IMR-90 (cell line): ENCODE measurements at regions not wholly inside any gene's neighbourhood (a gene's known extent, or its start where the extent isn't known, plus 50 kb on each side); places are given as distances from the start of the nearest gene placed in this dataset.
"Not testable (repeated sequence)": the region's sequence is repeated elsewhere in the genome, so short reads cannot be mapped to it uniquely, and the experiment has no call there.

ENCODE experiments used
- ATAC-seq: fragments of 200-7000 bp; cut with Tn5 transposase; 2 replicates; pipeline ENCODE4 v1.9.1; 2020; ENCODE audit warnings: low read depth, mild to moderate bottlenecking, moderate library complexity
- BruUV-seq: library from RNA; stranded (reverse); fragments of 400-500 nt; replicated peaks from 2 replicates; lab custom pipeline; 2021; lab: Mats Ljungman, UMichigan
- CTCF ChIA-PET: fragments of 300-600 bp; formaldehyde crosslinking; extraction: SDS; loops from one replicate; lab custom pipeline; 2021; ENCODE audit warnings: antibody characterized with exemption; lab: Yijun Ruan, JAX
- POLR2A ChIA-PET: fragments of 300-600 bp; sonication (Branson Sonifier 250); formaldehyde crosslinking; loops from one replicate; lab custom pipeline; 2022; ENCODE audit warnings: antibody characterized with exemption; ENCODE audit not compliant: unreplicated experiment; lab: Charles Lee
- DNase-seq: peaks from one replicate; pipeline ENCODE4 v3.0.0; 2013
- H2AFZ ChIP-seq: replicated peaks from 2 replicates; pipeline ENCODE3; 2013; ENCODE audit warnings: low read length, mild to moderate bottlenecking; ENCODE audit not compliant: poor library complexity
- H2AK5ac ChIP-seq: 2 replicates; pipeline ENCODE4 v1.6.1; 2013; ENCODE audit warnings: low read depth, low read length, inconsistent platforms
- H2AK9ac ChIP-seq: replicated peaks from 2 replicates; pipeline ENCODE3; 2013; ENCODE audit warnings: mild to moderate bottlenecking, low read depth, low read length, moderate library complexity; ENCODE audit not compliant: poor library complexity
- H2BK120ac ChIP-seq: 2 replicates; pipeline ENCODE4 v1.6.1; 2013; ENCODE audit warnings: low read depth, low read length, inconsistent platforms
- H2BK15ac ChIP-seq: 3 replicates; pipeline ENCODE4 v1.6.1; 2013; ENCODE audit warnings: low read depth, low read length, inconsistent platforms
- H2BK20ac ChIP-seq: 2 replicates; pipeline ENCODE4 v1.6.1; 2013; ENCODE audit warnings: low read depth, mild to moderate bottlenecking, inconsistent platforms, low read length, moderate library complexity
- H2BK5ac ChIP-seq: 2 replicates; pipeline ENCODE4 v1.6.1; 2013; ENCODE audit warnings: mild to moderate bottlenecking, low read depth, low read length, inconsistent platforms; ENCODE audit not compliant: poor library complexity, severe bottlenecking
- H3K14ac ChIP-seq: replicated peaks from 2 replicates; pipeline ENCODE4 v1.6.1; 2013; ENCODE audit warnings: low read depth, low read length, inconsistent platforms
- H3K18ac ChIP-seq: 2 replicates; pipeline ENCODE4 v1.6.1; 2013; ENCODE audit warnings: low read depth, low read length, control low read depth
- H3K23ac ChIP-seq: 2 replicates; pipeline ENCODE4 v1.6.1; 2013; ENCODE audit warnings: low read depth, low read length, inconsistent platforms
- H3K27ac ChIP-seq: 2 replicates; pipeline ENCODE4 v1.5.1; 2013; ENCODE audit warnings: mild to moderate bottlenecking, control low read depth, low read length; ENCODE audit not compliant: insufficient read depth
- H3K27me3 ChIP-seq: 2 replicates; pipeline ENCODE4 v1.6.1; 2013; ENCODE audit warnings: low read length; ENCODE audit not compliant: control insufficient read depth, insufficient read depth
- H3K36me3 ChIP-seq: 2 replicates; pipeline ENCODE4 v1.6.1; 2013; ENCODE audit warnings: low read length, mixed read lengths; ENCODE audit not compliant: control insufficient read depth, insufficient read depth
- H3K4ac ChIP-seq: 2 replicates; pipeline ENCODE4 v1.6.1; 2013; ENCODE audit warnings: low read depth, low read length, inconsistent platforms
- H3K4me1 ChIP-seq: 2 replicates; pipeline ENCODE4 v1.6.1; 2013; ENCODE audit warnings: low read length, mixed read lengths; ENCODE audit not compliant: control insufficient read depth, insufficient read depth
- H3K4me2 ChIP-seq: 2 replicates; pipeline ENCODE4 v1.6.1; 2013; ENCODE audit warnings: low read depth, mild to moderate bottlenecking, control low read depth, low read length, moderate library complexity
- H3K4me3 ChIP-seq: 2 replicates; pipeline ENCODE4 v1.5.1; 2013; ENCODE audit warnings: low read depth, mild to moderate bottlenecking, control low read depth, low read length, moderate library complexity; ENCODE audit not compliant: insufficient read depth
- H3K56ac ChIP-seq: 2 replicates; pipeline ENCODE4 v1.6.1; 2013; ENCODE audit warnings: low read length, inconsistent platforms; ENCODE audit not compliant: insufficient read depth; ENCODE audit errors: extremely low read depth
- H3K79me1 ChIP-seq, 2 experiments: 2 replicates each; pipeline ENCODE4 v1.6.1; 2013; ENCODE audit warnings: low read length in 2 of 2, inconsistent platforms in 1 of 2, low read depth in 1 of 2
- H3K9ac ChIP-seq: 2 replicates; pipeline ENCODE4 v1.6.1; 2013; ENCODE audit warnings: low read depth, low read length, control low read depth
- H3K9me1 ChIP-seq: 2 replicates; pipeline ENCODE4 v1.6.1; 2013; ENCODE audit warnings: low read length, inconsistent platforms; ENCODE audit not compliant: insufficient read depth
- H3K9me3 ChIP-seq: 2 replicates; pipeline ENCODE4 v1.6.1; 2013; ENCODE audit warnings: low read length; ENCODE audit not compliant: control insufficient read depth, insufficient read depth
- H4K20me1 ChIP-seq: 2 replicates; pipeline ENCODE4 v1.6.1; 2013; ENCODE audit warnings: low read length, inconsistent platforms; ENCODE audit not compliant: insufficient read depth
- H4K5ac ChIP-seq: 2 replicates; pipeline ENCODE4 v1.6.1; 2013; ENCODE audit warnings: mild to moderate bottlenecking, low read depth, low read length, control low read depth
- H4K8ac ChIP-seq, 2 experiments: 2 replicates each; pipeline ENCODE4 v1.6.1; 2013; ENCODE audit warnings: low read depth in 2 of 2, low read length in 2 of 2, control low read depth in 1 of 2, inconsistent platforms in 1 of 2
- H4K91ac ChIP-seq: 2 replicates; pipeline ENCODE4 v1.6.1; 2013; ENCODE audit warnings: low read depth, low read length, inconsistent platforms; ENCODE audit not compliant: insufficient read depth
- WGBS, 2 experiments: methylation state at CpG; one replicate each; pipeline versions ENCODE4 v1.1.5 to v1.1.7; 2013; ENCODE audit warnings: missing lambda C conversion rate in 2 of 2; ENCODE audit not compliant: insufficient read length in 1 of 2; ENCODE audit errors: extremely low coverage in 2 of 2; 5-methylcytosine and 5-hydroxymethylcytosine counted together
- dilution Hi-C: fragments of 300-500 bp; cut with HindIII; formaldehyde crosslinking; loops from one replicate; pipeline ENCODE4 v1.14.3; 2018; ENCODE audit warnings: low sequenced_read_pairs; ENCODE audit not compliant: unreplicated experiment
- in situ Hi-C: fragments of 300-500 bp; cut with MboI; formaldehyde crosslinking; loops from 3 replicates; pipeline ENCODE4 v1.14.3; 2019; ENCODE audit warnings: low sequenced_read_pairs, inconsistent platforms, mixed read lengths
- intact Hi-C: fragments of 100-400 bp; cut with micrococcal nuclease; formaldehyde crosslinking; loops from 2 replicates; pipeline ENCODE4 v1.10.0; 2022

GRCh38 chr7:149697767-149698166, 75.6 kb downstream of the ZNF467 start:
- H4K5ac ChIP-seq, H3K18ac ChIP-seq, H4K8ac ChIP-seq, H4K20me1 ChIP-seq, BruUV-seq, in situ Hi-C loops, H3K4me1 ChIP-seq, H3K27ac ChIP-seq, H2BK5ac ChIP-seq, intact Hi-C loops, H3K36me3 ChIP-seq, H3K23ac ChIP-seq, H3K56ac ChIP-seq, DNase-seq, H3K4ac ChIP-seq, H3K4me3 ChIP-seq, POLR2A ChIA-PET, H2AFZ ChIP-seq, H3K4me2 ChIP-seq, H3K9ac ChIP-seq, ATAC-seq, H2BK120ac ChIP-seq, H3K79me1 ChIP-seq, H3K9me3 ChIP-seq, H2AK5ac ChIP-seq, H3K9me1 ChIP-seq, H2AK9ac ChIP-seq, H3K27me3 ChIP-seq, dilution Hi-C loops, H2BK15ac ChIP-seq, H4K91ac ChIP-seq, CTCF ChIA-PET, H2BK20ac ChIP-seq, H3K14ac ChIP-seq: not testable (repeated sequence)
- WGBS, 2 experiments = no CpG with 5 or more reads among the region's 5 CpGs
